Spleen (tissue), 7 donors: ENCODE measurements at regions not wholly inside any gene's neighbourhood (a gene's known extent, or its start where the extent isn't known, plus 50 kb on each side); places are given as distances from the start of the nearest gene placed in this dataset.
"Not testable (repeated sequence)": the region's sequence is repeated elsewhere in the genome, so short reads cannot be mapped to it uniquely, and the experiment has no call there.

Experiments used
- POLR2A ChIP-seq, 3 donors: fragments of 450-650 bp; IDR thresholded peaks; one replicate each; pipeline ENCODE4 v1.5.1; 2017; ENCODE audit warnings: antibody characterized with exemption in 3 of 3, mild to moderate bottlenecking in 1 of 3
- POLR2AphosphoS5 ChIP-seq, 3 donors: sonication (generic); formaldehyde crosslinking; IDR thresholded peaks; one replicate each; pipeline ENCODE4 v1.5.1; 2017; ENCODE audit warnings: antibody characterized with exemption in 3 of 3
- TF ChIP-seq, protein P1 (sequence below), 11 experiments: fragments of 200-600 bp in 7 of 11; fragments of 450-650 bp in 4 of 11; sonication (generic) in 4 of 11; IDR thresholded peaks in 8 of 11; conservative IDR thresholded peaks in 3 of 11; 1 replicate in 7 of 11; 2 replicates in 4 of 11; pipeline versions ENCODE4 v1.4.0 to v1.8.0; 2016 to 2021; ENCODE audit warnings: antibody characterized with exemption in 11 of 11, inconsistent platforms in 4 of 11, mild to moderate bottlenecking in 1 of 11
- donor health status: DM: no; HTN: no; CAD: no; lungs with moderate emphysema.
- donor health status: DM: no; HTN: no; CAD: no.
- donor health status: DM: no; HTN: no; CAD: no.

DNA sequence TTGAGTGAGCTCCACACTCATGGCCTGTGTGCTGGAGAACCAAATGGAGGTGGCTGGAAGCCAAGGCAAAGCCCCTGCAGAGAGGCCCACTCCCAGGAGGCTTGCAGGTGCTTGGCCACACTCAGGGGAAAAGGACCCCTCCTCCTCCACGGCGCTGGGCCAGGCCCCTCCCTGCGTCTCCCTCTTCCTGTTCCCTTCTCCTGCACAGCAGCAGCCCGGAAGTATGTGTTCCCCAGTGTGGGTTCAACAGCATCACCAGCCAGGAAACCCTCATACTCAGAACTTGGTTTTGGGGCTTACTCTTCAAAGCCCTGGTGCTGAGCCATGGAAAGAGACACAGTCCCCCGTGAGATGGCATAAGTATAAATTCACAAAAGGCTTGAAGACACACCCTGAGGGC lies 93.4 kb downstream of the ARHGAP11B start:
- TF ChIP-seq, protein P1, sequence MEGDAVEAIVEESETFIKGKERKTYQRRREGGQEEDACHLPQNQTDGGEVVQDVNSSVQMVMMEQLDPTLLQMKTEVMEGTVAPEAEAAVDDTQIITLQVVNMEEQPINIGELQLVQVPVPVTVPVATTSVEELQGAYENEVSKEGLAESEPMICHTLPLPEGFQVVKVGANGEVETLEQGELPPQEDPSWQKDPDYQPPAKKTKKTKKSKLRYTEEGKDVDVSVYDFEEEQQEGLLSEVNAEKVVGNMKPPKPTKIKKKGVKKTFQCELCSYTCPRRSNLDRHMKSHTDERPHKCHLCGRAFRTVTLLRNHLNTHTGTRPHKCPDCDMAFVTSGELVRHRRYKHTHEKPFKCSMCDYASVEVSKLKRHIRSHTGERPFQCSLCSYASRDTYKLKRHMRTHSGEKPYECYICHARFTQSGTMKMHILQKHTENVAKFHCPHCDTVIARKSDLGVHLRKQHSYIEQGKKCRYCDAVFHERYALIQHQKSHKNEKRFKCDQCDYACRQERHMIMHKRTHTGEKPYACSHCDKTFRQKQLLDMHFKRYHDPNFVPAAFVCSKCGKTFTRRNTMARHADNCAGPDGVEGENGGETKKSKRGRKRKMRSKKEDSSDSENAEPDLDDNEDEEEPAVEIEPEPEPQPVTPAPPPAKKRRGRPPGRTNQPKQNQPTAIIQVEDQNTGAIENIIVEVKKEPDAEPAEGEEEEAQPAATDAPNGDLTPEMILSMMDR (IDR thresholded peaks at IDR 0.05 in 8 of 11, conservative IDR thresholded peaks at IDR 0.05 in 3 of 11): not testable (repeated sequence)
- TF ChIP-seq POLR2A, POLR2AphosphoS5 (IDR thresholded peaks at IDR 0.05): not testable (repeated sequence)
